Epithelial cell of proximal tubule (primary cell): ENCODE measurements at regions not wholly inside any gene's neighbourhood (a gene's known extent, or its start where the extent isn't known, plus 50 kb on each side); places are given as distances from the start of the nearest gene placed in this dataset.
"Not testable (repeated sequence)": the region's sequence is repeated elsewhere in the genome, so short reads cannot be mapped to it uniquely, and the experiment has no call there.

Source experiments
- DNase-seq: peaks from one replicate; pipeline ENCODE4 v3.0.0-alpha.2; 2011; ENCODE audit warnings: low read depth
- H3K4me3 ChIP-seq: 2 replicates; pipeline ENCODE4 v1.5.1; 2011; ENCODE audit warnings: low read depth, mild to moderate bottlenecking, low read length
- TF ChIP-seq, protein P1 (sequence below): conservative IDR thresholded peaks from 2 replicates; pipeline ENCODE4 v1.5.1; 2012; ENCODE audit warnings: low read depth, mild to moderate bottlenecking, low read length

DNA sequence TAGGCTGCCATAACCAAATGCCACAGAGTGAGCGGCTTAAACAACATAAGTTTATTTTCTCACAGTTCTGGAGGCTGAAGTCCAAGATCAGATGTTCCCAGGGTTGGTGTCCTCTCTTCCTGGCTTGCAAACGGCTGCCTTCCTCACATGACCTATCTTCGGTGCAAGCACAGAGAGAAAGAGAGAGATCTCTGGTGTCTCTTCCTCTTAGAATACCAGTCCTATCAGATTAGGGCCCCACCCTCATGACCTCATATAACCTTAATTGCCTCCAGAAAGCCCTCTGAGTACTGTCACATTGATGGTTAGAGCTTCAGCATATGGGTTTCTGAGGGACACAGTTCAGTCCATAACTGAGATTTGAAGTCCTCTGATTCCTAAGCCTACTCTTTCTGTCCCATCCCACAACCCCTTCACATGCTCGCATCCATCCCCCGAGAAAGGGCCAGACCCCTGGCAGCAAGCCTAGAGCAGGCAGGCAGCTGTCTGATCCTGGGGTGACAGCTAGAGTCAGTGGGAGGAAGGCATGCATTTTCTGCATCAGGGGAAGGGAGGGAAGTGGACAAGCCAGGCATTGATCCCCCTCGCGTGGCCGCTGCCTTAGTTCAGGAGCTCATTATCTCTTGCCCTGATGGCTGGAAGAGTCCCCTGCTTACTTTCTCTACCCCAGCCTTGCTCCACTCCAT lies 114.1 kb downstream of the FAR1 start:
- no peak for DNase-seq
- TF ChIP-seq, protein P1, sequence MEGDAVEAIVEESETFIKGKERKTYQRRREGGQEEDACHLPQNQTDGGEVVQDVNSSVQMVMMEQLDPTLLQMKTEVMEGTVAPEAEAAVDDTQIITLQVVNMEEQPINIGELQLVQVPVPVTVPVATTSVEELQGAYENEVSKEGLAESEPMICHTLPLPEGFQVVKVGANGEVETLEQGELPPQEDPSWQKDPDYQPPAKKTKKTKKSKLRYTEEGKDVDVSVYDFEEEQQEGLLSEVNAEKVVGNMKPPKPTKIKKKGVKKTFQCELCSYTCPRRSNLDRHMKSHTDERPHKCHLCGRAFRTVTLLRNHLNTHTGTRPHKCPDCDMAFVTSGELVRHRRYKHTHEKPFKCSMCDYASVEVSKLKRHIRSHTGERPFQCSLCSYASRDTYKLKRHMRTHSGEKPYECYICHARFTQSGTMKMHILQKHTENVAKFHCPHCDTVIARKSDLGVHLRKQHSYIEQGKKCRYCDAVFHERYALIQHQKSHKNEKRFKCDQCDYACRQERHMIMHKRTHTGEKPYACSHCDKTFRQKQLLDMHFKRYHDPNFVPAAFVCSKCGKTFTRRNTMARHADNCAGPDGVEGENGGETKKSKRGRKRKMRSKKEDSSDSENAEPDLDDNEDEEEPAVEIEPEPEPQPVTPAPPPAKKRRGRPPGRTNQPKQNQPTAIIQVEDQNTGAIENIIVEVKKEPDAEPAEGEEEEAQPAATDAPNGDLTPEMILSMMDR = no peak
- H3K4me3 ChIP-seq = no peak overlapping the region

DNA sequence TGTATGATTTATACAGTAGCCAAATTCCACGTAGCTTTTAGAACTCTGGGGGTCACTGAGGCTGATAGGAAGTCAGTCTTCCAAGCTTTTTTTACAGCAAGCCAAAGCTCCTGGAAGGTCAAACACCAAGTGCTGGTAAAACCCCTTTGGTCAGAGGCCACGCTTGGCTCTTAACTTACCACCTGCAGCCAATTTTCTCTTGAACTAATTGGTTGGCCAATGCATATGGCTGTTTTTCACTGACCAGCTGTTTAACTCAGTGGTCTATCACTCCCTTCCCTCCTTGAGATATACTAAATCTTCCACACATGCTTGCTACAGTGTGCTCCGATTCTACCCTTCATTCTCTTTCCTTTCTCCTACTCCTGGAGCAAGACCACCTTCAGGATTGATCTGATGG lies 116.0 kb downstream of the FAR1 start:
- no peak for DNase-seq
- TF ChIP-seq, protein P1 = no peak
- H3K4me3 ChIP-seq = no peak overlapping the region

DNA sequence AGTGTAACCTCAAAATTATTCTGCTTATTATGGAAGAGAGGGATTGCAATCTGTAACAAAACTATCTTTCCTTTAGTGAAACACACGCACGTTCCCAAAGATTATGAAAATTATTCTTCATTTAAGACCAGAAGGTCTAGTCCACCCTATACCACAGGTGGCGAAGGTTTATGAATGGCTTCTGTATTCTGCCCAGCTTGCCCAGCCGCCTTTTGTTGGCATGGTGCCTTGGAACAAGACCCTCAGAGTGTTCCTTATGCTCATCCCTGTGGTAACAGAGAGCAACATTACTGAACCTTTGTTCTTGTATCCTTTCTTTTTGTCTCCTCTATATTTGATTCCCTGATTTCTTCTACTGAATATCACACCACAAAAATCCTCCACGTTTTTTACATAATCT lies 116.4 kb downstream of the FAR1 start:
- DNase-seq = no peak
- no peak overlapping the region for H3K4me3 ChIP-seq
- TF ChIP-seq, protein P1 = no peak

DNA sequence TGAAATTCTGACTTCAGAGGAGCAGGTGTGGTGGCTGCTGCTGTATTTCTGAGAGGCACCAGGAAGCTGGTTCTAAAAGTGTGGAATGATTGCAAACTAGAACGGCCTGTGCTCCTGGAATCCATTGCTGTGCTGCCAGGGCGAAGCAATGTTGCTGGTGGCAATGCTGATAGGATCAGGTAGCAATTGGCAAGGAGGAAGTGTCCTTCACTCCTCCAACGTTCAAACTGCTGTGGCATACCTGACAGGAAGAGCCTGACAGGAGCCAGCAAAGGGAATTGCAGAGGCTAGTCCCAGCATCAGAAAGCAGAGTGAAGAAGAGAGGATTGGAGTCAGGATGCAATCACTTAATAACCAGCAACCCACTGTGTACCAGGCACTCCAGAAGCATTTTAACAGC lies 118.2 kb downstream of the FAR1 start:
- no peak for DNase-seq
- H3K4me3 ChIP-seq = no peak overlapping the region
- TF ChIP-seq, protein P1 = no peak

DNA sequence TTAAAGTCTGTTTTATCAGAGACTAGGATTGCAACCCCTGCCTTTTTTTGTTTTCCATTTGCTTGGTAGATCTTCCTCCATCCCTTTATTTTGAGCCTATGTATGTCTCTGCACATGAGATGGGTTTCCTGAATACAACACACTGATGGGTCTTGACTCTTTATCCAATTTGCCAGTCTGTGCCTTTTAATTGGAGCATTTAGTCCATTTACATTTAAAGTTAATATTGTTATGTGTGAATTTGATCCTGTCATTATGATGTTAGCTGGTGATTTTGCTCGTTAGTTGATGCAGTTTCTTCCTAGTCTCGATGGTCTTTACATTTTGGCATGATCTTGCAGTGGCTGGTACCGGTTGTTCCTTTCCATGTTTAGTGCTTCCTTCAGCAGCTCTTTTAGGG lies 129.1 kb downstream of the FAR1 start:
- DNase-seq, H3K4me3 ChIP-seq: not testable (repeated sequence)

DNA sequence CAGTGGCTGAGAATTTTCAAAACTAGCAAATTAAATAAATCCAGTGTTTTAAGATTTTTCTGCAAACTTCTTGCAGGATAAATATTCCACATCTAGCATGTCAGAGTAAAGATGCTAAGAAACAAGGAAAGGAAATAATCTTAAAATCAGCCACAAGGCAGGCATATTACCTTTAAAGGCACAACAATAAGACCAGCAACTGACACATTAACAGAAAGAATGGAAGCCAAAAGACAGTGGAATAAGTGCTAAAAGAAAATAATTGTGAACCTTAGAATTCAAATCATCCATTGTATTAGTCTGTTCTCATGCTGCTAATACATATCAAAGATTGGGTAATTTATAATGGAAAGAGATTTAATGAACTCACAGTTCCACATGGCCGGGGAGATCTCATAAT lies 132.4 kb downstream of the FAR1 start:
- H3K4me3 ChIP-seq = no peak overlapping the region
- DNase-seq = no peak
- TF ChIP-seq, protein P1 = no peak

DNA sequence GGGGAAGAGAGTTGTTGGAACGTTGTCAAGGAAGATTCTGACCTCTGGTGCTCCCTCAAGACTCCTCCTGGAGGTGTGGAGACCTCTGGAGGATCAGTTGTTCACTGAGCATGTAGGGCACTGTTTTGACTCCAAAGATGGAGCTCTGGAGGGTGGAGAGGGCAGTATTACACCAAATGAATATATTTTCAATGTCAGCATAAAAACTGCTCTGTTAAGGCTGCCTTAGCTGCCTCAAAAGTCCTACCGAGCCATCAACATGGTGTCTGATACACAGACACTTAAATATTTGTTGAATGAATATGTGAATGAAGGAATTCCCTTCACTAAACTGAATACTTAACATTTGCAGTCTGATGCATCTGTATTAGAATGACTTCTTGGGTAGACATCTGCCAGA lies 144.2 kb upstream of the SPON1 start:
- TF ChIP-seq, protein P1 = no peak

More for the DNA sequence above, 144.2 kb upstream of the SPON1 start:
- H3K4me3 ChIP-seq = no peak overlapping the region
- no peak for DNase-seq
